Psoas muscle (tissue), 7 donors: ENCODE measurements at regions not wholly inside any gene's neighbourhood (a gene's known extent, or its start where the extent isn't known, plus 50 kb on each side); places are given as distances from the start of the nearest gene placed in this dataset.

Source experiments
- ATAC-seq, 4 donors: fragments of 200-7000 bp; cut with Tn5 transposase; one replicate each; pipeline ENCODE4 v1.9.1; 2020; ENCODE audit warnings: moderate library complexity in 3 of 4, mild to moderate bottlenecking in 2 of 4
- DNase-seq, 2 donors: peaks; one replicate each; pipeline ENCODE4 v3.0.0-alpha.2; 2020
- H3K27ac ChIP-seq: fragments of 200-600 bp; one replicate; pipeline ENCODE4 v1.8.0; 2022
- H3K27me3 ChIP-seq, 3 donors: fragments of 200-600 bp in 1 of 3; one replicate each; pipeline versions ENCODE4 v1.6.1 to v1.8.0; 2013 to 2022; ENCODE audit warnings: low read length in 2 of 3, mild to moderate bottlenecking in 2 of 3, moderate library complexity in 1 of 3; ENCODE audit not compliant: insufficient read depth in 3 of 3
- H3K36me3 ChIP-seq, 2 donors: fragments of 200-600 bp in 1 of 2; one replicate each; pipeline versions ENCODE4 v1.6.1 to v1.8.0; 2013 to 2022; ENCODE audit warnings: low read depth in 1 of 2, mild to moderate bottlenecking in 1 of 2, moderate library complexity in 1 of 2; ENCODE audit not compliant: insufficient read depth in 1 of 2
- H3K4me1 ChIP-seq: fragments of 200-600 bp; one replicate; pipeline ENCODE4 v1.8.0; 2022
- H3K4me3 ChIP-seq: fragments of 200-600 bp; one replicate; pipeline ENCODE4 v1.8.0; 2022; ENCODE audit warnings: mild to moderate bottlenecking
- H3K9me3 ChIP-seq: fragments of 200-600 bp; one replicate; pipeline ENCODE4 v1.8.0; 2022
- WGBS, 3 donors: extraction: QIAGEN DNeasy Blood & Tissue Kit; methylation state at CpG; one replicate each; pipeline versions ENCODE4 v1.1.6 to v1.1.7; 2013; 5-methylcytosine and 5-hydroxymethylcytosine counted together
- intact Hi-C, 2 donors: fragments of 100-400 bp; cut with DNase I; formaldehyde crosslinking; loops; one replicate each; pipeline versions ENCODE4 v1.11.0 to v1.14.2; 2022
- TF ChIP-seq, protein P1 (sequence below): fragments of 200-600 bp; IDR thresholded peaks from one replicate; pipeline ENCODE4 v1.8.0; 2022; ENCODE audit warnings: antibody characterized with exemption
- donor health status: healthy with polysubstance abuse.
- donor health status: DM: no; HTN: no; CAD: no; lungs with moderate emphysema.
- donor health status: Bipolar disorder and iron deficiency.
- donor health status: healthy.
- donor health status: DM: yes; HTN: yes; CAD: no.
- donor health status: DM: no; HTN: no; CAD: no.
- donor health status: DM: yes; HTN: yes; CAD: no.

DNA sequence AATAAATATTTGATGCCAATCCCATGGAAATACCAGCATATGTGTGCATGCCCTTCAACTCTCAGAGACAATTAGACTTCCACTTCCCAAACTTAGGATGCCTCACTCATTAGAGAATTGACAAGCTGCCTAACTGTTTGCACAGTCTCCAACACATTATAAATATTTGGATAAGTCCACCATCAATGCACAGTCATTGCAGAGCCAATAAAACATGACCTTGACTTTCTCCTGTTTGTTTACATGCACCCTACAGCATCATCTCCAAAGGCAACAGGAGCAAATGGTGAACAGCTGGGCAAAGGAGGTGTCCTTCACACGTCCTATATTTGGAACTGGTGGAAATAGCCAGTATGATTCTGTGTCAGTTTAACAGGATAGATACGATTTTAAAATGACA lies 804.4 kb upstream of the RBFOX1 start:
- Histone ChIP-seq H3K27ac (no peak overlapping the region), H3K4me1 (no peaks in the 10 kb centered on the region), H3K27me3 (no peaks in the 10 kb centered on the region), H3K9me3 (no peaks in the 10 kb centered on the region), H3K4me3 (no peak overlapping the region), H3K36me3 (no peaks in the 10 kb centered on the region)
- no peak for DNase-seq
- TF ChIP-seq, protein P1, sequence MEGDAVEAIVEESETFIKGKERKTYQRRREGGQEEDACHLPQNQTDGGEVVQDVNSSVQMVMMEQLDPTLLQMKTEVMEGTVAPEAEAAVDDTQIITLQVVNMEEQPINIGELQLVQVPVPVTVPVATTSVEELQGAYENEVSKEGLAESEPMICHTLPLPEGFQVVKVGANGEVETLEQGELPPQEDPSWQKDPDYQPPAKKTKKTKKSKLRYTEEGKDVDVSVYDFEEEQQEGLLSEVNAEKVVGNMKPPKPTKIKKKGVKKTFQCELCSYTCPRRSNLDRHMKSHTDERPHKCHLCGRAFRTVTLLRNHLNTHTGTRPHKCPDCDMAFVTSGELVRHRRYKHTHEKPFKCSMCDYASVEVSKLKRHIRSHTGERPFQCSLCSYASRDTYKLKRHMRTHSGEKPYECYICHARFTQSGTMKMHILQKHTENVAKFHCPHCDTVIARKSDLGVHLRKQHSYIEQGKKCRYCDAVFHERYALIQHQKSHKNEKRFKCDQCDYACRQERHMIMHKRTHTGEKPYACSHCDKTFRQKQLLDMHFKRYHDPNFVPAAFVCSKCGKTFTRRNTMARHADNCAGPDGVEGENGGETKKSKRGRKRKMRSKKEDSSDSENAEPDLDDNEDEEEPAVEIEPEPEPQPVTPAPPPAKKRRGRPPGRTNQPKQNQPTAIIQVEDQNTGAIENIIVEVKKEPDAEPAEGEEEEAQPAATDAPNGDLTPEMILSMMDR: no peak
- WGBS, 3 donors: 37 to 52% (median 51%) methylated on average over 2 of the region's 2 CpGs
- intact Hi-C loops: no loop called here
- no peak for ATAC-seq

DNA sequence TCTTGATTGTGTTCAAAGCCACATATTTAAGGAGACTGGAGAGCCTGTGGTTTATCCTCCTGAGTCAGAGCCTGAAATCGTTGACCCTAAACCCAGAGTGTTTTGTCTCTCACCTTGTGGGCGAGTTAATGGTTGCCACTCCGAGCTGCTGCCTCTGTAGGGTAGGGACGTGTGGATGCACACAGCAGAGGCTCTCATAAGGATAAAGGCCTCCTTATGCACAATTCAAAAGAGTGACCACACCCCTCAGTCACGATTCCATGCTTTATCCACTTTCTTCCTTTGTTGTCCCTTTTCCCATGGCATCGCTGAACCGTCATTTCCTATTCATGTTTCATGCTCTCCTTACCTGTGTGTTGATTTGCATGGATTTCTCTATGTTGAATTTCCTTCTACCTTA lies 805.0 kb upstream of the RBFOX1 start:
- no peak overlapping the region for H3K4me3 ChIP-seq
- DNase-seq (no peak), ATAC-seq (no peak)
- H3K9me3 ChIP-seq: no peaks in the 10 kb centered on the region
- H3K27ac ChIP-seq: no peak overlapping the region
- no peaks in the 10 kb centered on the region for H3K4me1 ChIP-seq
- H3K27me3 ChIP-seq: no peaks in the 10 kb centered on the region
- H3K36me3 ChIP-seq: no peaks in the 10 kb centered on the region
- 63 to 69% (median 64%) methylated on average over 7 of the region's 7 CpGs for WGBS, 3 donors
- intact Hi-C loops: no loop called here
- TF ChIP-seq, protein P1: no peak

DNA sequence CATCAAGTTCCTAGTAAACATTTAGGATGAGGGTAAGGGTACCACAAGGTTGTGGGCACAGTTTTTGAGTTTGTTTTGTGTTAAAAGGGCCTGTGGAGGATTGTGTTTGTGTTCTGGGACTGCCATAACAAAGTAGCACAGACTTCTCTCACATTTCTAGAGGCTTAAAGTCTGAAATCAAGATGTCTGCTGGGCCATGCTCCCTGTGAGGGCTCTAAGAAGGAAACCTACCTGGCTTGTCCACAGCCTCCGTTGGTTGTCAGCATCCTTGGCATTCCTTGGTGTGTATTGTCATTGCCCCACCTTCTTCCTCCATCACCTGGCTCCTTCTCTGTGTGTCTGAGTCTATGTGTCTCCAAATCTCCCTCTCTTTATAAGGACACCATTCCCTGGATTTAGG lies 808.1 kb upstream of the RBFOX1 start:
- Histone ChIP-seq H3K27me3 (no peaks in the 10 kb centered on the region), H3K4me1 (no peaks in the 10 kb centered on the region), H3K9me3 (no peaks in the 10 kb centered on the region), H3K4me3 (no peak overlapping the region), H3K36me3 (no peaks in the 10 kb centered on the region), H3K27ac (no peak overlapping the region)
- TF ChIP-seq, protein P1: no peak
- no peak for DNase-seq
- 48 to 85% (median 67%) methylated on average over 1 of the region's 1 CpG for WGBS, 3 donors
- intact Hi-C loops: loop anchor here in 1 of 2 donors (5.0 kb wide), 1 partner anchor 52 kb away; no protein-coding TSS in a partner anchor
- no peak for ATAC-seq

DNA sequence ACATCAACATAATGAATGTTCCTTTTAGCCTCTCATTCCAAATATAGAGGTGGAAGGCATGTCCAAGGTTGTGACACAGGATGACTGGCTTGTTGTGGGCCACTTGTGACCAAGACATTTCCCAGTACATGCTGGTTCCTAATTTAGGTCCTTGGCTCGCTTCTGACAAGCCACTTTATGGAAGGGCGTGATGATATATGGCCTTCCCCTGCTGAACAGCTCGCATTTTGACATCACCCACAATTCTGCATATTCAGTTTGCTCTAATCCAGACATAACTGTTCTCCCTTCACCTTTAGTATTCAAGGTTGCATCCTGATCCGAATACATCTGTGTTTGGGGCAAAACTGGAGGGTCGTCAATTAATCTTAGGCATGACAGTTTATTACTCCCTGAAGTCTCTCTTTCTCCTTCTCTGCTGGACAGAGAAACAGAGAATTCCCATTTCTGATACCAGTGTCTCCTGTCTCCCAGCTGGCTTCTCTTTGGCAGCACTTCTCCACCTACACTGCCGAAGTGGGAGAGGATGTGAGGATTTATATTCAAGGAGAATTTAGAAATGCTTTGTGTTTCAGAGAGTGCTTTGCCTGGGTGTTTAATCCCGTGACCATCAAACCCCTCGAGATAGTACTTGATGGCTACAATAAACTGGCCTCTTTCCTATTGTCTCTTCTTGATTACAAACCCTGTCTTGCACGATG lies 815.5 kb upstream of the RBFOX1 start:
- 46 to 60% (median 58%) methylated on average over 9 of the region's 9 CpGs for WGBS, 3 donors
- Histone ChIP-seq H3K36me3 (no peaks in the 10 kb centered on the region), H3K27ac (no peak overlapping the region), H3K4me3 (no peak overlapping the region), H3K27me3 (no peaks in the 10 kb centered on the region), H3K9me3 (no peaks in the 10 kb centered on the region), H3K4me1 (no peaks in the 10 kb centered on the region)
- intact Hi-C loops: no loop called here
- TF ChIP-seq, protein P1: no peak
- DNase-seq (no peak), ATAC-seq (no peak)

DNA sequence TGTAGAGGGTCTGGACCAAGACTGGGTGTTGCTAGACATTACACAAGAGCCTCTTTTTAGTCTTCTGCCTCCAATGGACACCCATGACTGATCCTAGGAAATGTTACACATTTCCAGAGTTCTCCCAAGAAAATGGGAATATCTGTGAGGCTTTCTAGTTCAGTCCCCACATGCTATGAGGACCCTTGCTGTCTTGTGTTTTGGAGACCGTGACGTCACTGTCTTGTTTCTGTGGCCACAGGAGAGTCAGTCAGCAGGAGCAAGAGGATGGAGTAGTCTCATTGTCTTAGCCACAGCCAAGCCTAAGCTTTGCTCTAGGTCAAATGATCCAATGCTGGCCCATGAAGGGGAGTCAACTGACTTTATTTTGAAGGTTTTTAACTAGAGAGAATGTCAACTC lies 820.1 kb upstream of the RBFOX1 start:
- DNase-seq: no peak
- ATAC-seq: no peak
- Histone ChIP-seq H3K4me3 (no peak overlapping the region), H3K9me3 (no peaks in the 10 kb centered on the region), H3K36me3 (no peaks in the 10 kb centered on the region), H3K4me1 (no peaks in the 10 kb centered on the region), H3K27ac (no peak overlapping the region), H3K27me3 (no peaks in the 10 kb centered on the region)
- TF ChIP-seq, protein P1: no peak
- intact Hi-C loops: no loop called here
- WGBS, 3 donors: 73 to 76% (median 76%) methylated on average over 2 of the region's 2 CpGs
